ENCODE measurements at regions not wholly inside any gene's neighbourhood (a gene's known extent, or its start where the extent isn't known, plus 50 kb on each side); places are given as distances from the start of the nearest gene placed in this dataset.

GRCh38 chr9:126154182-126154827, 172.3 kb upstream of the MVB12B start:
- no peak for DNase-seq

DNA sequence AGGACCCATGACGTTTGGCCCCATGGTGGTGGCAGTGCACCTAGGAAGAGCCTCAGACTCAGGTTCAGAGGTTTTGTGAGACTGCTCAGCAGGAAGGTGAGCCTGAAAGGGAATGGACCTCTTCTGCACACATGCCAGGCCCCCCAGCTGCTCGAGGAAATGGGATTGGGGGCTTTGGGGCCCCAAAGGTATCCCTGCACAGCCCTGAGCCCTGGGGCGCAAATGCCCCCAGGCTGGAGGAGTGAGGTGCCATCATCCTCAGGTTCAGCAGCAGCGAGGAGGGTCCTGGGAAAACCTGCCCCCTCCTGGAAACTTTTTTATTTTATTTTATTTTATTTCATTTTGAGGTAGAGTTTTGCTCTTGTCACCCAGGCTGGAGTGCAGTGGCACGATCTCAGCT, 171.8 kb upstream of the MVB12B start:
- no peak for DNase-seq

GRCh38 chr9:126155756-126156664, 170.6 kb upstream of the MVB12B start:
- no peak for DNase-seq

DNA sequence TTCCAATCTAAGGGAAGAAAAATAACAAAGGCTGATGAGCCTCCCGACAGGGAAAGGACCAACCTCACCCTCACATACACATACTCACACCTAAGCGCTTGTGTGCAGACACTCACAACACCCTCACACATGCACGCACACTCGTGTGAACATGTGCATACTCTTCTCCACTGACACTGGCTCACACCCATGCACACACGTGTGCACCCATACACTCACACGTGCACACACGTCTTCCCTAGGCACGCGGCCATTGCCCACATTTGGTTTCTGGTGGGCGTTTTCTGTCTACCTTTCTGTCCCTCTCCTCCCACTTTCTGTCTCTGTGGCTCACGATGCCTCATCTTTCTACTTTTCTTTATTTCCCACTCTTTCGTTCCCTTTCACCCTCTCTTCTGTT, 169.7 kb upstream of the MVB12B start:
- no peak for DNase-seq

GRCh38 chr9:126157423-126157822, 169.2 kb upstream of the MVB12B start:
- peak; percentile 0 to 71 (median 40) for DNase-seq

GRCh38 chr9:126157826-126158587, 168.6 kb upstream of the MVB12B start:
- peak in 1 of 3 experiments; percentile 43 for DNase-seq

- no peak for DNase-seq
Measured at GRCh38 chr9:126158588-126159429, 167.8 kb upstream of the MVB12B start.

GRCh38 chr9:126159430-126160060, 167.1 kb upstream of the MVB12B start:
- DNase-seq: no peak

DNA sequence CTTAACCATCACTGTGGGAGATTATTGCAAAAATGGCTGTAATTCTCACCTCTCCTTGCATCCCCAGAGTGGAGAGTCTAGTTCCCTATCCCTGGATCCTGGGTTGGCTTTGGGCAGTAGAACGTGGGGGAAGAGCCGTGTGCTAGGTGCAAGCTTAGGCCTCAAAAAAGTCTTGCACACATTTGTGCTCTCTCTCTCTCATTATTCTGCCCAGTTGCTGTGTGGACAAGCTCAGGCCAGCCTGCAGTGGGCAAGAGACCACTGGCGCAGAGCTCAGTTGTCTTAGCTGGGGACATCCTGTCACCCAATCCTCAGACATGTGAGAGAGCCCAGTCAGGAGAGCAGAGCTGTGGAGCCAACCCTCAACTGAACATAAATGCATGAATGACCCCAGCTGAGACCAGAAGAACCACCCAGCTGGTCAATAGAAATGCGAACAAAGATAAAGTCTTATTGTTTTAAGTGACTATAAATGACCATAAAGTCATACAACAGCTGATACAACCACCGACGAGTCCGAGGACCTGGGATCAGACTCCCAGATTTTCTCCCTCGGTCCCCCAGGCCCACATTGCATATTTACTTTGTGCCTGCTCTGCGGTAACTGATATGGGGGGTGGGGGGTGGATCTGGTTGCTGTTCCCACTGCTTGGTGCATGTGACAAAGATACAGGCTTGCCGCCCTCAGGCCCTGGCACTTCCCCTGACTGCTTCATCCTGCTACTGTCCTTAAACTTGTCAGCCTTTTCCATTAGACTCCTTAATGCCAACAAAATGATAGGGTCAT, 166.4 kb upstream of the MVB12B start:
- DNase-seq: no peak

DNA sequence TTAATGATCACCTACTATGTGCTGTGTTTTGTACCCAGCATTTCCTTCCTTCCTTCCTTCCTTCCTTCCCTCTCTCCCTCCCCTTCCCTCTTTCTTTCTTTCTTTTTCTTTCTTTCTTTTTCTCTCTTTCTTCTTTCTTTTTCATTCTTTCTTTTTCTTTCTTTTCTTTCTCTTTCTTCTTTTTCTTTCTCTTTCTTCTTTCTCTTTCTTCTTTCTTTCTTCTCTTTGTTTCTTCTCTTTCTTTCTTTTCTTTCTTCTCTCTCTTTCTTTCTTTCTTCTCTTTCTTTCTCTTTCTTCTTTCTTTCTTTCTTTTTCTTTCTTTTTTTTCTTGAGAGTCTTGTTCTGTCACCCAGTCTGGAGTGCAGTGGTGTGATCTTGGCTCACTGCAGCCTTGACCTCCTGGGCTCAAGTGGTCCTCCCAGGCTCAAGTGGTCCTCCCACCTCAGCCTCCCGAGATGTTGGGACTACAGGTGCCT, 165.7 kb upstream of the MVB12B start:
- DNase-seq: no peak

- no peak for DNase-seq
Measured at GRCh38 chr9:126162611-126163381, 163.8 kb upstream of the MVB12B start.

GRCh38 chr9:126164796-126165525, 161.7 kb upstream of the MVB12B start:
- no peak for DNase-seq

- DNase-seq: no peak
Measured at GRCh38 chr9:126165755-126166154, 160.9 kb upstream of the MVB12B start.

- no peak for DNase-seq
Measured at GRCh38 chr9:126166291-126166690, 160.3 kb upstream of the MVB12B start.

DNA sequence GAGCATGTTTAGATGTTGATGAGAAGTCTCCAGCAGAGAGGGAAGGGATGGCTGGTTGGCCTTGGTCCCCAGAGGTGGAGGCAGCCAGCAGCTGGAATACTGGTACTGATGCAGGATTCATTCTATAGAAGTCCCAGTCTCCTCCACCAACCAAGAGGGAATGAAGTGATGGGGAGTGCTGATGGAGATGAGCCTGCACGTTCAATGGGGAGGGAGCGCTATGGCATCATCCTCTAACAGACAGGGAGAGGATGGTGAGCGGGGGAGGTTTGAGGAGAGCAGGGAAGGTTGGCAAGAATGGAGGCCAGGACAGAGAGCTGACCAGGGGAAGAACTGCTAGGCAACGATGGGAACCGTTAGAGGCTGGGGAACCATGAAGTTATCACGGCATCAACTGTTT, 159.8 kb upstream of the MVB12B start:
- DNase-seq: no peak

DNA sequence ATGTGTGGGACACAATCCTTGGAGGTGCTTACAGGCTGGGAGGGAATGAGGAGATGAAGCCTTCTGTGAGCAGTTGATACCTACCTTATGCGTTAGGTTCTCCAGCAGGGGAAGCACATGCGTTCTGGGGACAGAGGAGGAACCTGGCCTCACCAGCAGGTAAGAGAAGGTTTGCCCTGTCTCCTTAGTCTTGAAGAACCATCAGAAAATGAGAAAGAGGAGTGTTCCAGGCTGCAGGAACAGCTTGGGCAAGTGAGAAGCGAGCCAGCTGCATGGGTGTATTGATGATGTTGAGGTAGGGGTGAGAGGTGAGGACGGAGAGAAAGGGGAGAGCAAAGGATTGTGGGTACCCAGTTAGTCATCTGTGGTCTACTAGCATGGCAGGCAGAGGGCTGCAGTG, 156.9 kb upstream of the MVB12B start:
- DNase-seq: no peak

DNA sequence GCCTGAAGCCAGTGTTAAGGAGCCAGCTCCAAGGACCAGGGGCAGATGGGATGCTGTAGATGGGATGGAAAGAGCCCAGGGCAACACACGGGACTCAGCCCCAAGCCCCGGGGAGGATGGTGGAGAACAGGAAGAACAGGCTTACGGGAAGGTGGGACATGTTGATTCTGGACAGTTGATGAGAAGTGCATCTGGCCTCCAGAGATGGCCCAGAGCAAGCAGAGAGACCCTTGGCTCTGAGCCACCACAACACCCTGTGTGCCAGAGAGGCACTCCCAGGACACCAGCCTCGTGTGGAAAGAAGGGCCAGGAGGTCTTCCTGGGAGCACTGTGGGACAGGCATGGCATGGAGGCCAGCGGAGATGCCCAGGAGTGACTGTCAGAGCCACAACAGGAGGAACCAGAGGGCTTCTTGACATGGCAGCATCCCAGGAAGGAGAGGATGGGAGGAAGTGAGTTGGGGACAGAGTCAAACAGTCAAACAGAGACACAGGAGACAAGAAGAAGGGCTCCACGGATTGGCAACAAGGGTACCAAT, 156.3 kb upstream of the MVB12B start:
- DNase-seq: no peak

GRCh38 chr9:126171641-126172040, 155.0 kb upstream of the MVB12B start:
- DNase-seq: no peak

- no peak for DNase-seq
Measured at GRCh38 chr9:126173401-126173800, 153.2 kb upstream of the MVB12B start.

Measured in NCI-H1417 (cell line).